GM21423 (cell line): ENCODE measurements at regions not wholly inside any gene's neighbourhood (a gene's known extent, or its start where the extent isn't known, plus 50 kb on each side); places are given as distances from the start of the nearest gene placed in this dataset.

Source experiments
- ATAC-seq: cut with Tn5 transposase; IDR thresholded peaks from one replicate; pipeline ENCODE4 v1.9.1; 2021; ENCODE audit warnings: mild to moderate bottlenecking, moderate library complexity; ENCODE audit not compliant: unreplicated experiment

DNA sequence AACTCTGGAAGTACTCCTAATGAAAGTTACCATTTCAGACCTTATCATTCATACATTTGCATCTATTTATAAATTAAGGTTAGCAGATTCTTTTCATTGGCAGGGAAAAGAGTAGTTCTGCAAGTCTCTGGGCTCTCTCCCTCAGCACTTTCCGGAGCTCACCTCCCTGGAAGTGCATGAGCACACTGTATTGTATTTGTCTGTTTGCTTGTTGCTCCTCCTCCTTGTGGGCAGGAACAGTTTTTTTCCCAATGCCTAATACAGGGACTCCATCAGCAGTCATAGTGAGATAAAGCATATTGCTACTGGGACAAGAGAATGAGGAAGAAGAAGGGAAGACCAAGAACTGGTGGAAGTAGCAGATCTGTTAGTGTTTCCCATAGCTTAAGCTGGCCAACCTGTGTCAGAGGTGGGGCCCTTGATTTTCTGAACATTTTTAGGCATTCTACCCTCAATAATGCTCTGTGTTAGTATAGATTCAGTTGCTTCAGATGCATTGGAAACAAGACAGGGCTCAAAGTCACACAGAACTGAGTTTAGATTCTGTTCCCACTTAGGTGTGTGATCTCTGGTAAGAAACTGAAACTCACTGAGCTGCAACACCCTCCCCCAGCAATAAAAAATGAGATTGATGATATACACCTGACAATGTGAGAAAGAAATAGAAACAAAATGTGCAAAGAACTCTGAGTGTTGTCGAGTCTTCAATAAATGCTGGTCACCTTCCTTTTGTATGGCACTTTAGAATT lies 407.8 kb downstream of the TUSC7 start:
- no peak for ATAC-seq

DNA sequence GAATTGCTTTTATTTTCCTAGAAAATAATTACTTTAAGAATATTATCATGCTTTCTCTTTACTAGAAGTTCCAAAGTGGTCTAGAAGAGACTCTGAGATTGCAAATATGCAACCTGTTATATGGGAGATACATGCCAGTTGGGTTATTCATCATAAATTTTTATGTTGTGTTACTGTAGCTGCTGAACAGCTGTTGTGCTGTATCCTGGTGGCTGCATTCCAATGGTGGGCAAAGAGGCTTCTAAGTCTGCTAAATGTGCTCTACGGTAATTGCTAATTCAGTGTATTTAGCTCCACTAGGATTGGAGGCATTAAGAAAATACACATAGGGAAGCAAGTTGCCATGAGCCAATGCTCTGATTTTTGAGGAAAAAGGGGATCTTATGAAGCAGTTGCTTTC lies 409.0 kb downstream of the TUSC7 start:
- no peak for ATAC-seq

DNA sequence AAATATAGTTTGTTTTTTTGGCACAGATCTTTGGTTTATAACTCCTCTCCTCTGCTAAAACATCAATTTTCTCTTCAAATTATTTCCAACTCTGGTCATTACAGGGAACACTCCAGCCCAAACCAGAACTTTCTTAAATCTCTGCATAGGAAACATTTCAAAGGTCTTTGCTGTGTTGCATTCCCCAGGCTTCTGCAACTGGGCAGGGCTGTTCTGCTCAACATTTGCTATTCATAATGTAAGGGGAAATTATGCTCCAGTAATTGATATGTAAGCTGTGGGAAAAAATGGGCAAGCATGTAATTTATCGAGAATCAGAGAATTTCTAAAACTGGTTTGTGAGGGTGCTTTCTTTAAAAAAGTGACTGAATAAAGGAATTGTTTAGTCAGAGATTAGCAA lies 410.4 kb downstream of the TUSC7 start:
- no peak for ATAC-seq

GRCh38 chr3:117122609-117123008 lies 413.0 kb downstream of the TUSC7 start:
- no peak for ATAC-seq

GRCh38 chr3:117126460-117126859 lies 416.9 kb downstream of the TUSC7 start:
- no peak for ATAC-seq

DNA sequence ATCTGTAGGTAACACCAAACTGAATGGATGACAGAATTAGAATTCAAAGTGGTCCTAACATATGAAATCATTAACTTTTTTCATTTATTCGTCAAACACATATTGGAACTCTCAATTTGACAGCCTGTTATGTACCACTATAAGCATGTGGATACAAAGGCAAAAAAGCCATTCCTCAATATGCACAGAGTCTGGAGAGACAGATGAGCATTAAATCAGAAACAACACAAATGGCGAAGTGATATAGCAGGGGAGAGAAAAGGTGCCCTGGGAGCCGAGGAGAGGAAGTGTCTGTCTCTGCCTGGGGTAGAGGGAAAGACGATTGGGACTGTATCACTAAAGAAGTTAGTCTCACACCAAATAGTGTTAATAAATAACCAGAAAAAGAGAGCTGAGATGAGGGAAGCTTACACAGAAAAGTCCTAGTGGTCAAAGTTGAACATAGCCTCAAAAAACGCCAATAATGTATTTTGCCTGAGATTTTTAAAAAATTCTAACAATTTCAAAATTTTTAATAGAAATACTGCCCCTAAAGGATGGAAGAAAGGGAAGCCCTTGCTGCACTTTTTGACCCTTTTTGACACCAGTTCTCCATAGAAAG lies 417.5 kb downstream of the TUSC7 start:
- ATAC-seq, result no peak

DNA sequence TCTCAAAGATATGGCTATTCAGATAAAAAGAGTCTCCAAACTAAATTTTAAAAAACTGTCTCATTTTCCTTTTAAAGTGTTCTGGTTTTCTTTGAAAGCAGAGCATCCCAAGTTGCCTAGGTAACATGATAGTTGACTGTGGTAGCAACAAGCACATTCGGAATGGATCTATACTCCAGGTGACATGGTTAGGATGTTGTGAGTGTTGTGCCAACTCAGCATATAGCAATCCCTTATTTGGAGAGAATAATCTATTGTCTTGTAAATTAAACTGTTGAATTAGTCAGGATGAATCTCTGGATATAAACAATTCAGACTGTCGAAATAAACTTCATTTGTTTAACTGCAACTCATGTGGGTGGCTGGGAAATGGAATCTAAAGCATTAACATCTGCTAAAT lies 418.6 kb downstream of the TUSC7 start:
- ATAC-seq, result no peak

- ATAC-seq, result no peak
Observed at GRCh38 chr3:117128872-117129271, 419.3 kb downstream of the TUSC7 start.

DNA sequence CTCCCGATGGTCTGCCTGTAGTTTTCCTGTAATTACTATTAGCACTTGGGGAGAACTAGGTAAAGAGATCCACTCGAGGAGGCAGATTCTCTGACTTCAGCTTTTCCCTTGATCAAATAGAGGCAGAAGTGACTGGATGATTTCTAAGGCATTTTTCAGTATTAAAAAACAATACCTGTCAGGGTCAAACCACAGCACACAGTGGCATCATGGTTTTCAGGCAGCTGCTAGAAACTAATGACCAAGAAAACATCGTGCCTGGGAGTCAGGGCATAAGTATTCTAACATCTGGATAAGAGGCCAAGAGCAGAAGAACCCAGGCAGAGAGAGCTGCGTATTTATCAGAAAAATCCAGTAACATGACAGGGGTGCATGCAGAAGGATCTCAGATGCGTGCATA lies 419.9 kb downstream of the TUSC7 start:
- no peak for ATAC-seq

GRCh38 chr3:117130222-117130621 lies 420.6 kb downstream of the TUSC7 start:
- no peak for ATAC-seq

DNA sequence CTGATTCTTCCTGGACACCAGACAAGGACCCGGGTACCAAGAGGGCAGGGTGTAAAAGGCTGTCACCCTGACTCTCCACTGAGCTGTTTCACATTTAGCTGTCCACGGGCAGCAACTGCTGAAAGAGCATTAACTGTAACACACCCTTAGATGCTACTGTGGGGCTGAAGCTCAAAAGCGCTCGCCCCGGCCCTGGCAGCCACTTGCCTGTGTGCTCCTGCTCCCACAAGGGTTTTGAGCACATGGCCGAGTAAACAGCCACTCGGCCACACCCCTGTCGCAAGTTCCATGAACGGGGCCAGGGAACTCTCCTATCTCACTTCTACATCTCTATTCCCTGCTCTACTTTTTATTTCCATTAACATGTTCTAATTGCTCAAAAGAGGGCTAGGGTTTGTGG lies 421.7 kb downstream of the TUSC7 start:
- no peak for ATAC-seq

- no peak for ATAC-seq
Observed at GRCh38 chr3:117133066-117133465, 423.5 kb downstream of the TUSC7 start.

DNA sequence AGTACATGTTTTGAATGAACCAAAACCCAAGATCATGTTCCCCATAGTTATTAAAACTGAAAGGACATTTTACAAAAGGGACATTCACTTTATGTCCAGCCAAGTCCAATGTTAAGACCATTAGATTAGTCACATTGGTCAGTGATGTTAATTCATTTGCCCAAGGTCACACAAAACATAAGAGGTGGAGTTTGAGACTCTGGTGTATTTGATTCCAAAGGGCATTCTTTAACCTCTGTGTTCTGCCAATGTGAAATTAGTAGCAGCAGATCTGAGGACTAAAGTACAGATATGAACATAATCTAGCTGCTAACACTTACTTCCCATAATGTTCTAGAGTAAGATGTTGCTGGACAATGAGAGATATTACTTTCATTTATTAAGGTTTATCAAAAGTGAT lies 425.6 kb downstream of the TUSC7 start:
- no peak for ATAC-seq

GRCh38 chr3:117136003-117136402 lies 426.4 kb downstream of the TUSC7 start:
- no peak for ATAC-seq

- ATAC-seq, result no peak
Observed at GRCh38 chr3:117137065-117137464, 427.5 kb downstream of the TUSC7 start.

DNA sequence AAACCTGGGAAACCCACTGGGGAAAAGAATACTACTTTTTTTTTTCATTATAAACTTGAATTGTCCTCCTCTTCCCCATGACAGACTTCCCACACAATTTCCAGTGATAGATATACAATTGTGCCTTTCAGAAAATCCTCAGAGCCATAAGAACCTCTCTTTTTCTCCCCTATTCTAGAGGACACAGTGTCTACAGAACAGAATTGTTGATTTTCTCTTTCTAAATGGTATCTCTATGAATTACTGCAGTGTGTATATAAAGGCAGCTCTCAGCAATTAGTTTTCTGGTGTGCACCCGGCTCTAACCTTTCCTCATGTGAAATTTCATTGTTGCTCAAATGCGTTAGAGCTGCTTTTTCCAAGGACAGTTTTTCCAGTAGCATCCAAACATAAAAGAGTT lies 430.1 kb downstream of the TUSC7 start:
- ATAC-seq, result no peak

DNA sequence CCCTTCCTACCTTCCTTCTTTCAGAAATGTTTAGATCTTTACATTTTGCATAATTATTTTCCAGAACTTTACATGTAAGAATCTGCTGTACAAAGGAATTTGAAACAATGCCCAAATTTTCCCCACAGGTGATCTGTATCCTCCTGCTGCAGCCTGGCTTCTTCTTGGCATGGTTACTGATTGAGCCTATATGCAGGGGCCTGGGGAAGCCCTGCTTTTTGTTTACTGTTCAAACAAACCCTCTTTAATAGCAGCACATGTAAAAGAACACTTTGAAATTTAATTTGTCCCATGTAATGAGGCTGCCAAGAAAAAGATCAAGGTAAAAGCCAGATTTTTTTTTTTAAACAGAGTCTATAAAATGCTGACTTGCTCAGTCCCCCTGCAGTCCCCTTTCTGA lies 432.2 kb downstream of the TUSC7 start:
- no peak for ATAC-seq

DNA sequence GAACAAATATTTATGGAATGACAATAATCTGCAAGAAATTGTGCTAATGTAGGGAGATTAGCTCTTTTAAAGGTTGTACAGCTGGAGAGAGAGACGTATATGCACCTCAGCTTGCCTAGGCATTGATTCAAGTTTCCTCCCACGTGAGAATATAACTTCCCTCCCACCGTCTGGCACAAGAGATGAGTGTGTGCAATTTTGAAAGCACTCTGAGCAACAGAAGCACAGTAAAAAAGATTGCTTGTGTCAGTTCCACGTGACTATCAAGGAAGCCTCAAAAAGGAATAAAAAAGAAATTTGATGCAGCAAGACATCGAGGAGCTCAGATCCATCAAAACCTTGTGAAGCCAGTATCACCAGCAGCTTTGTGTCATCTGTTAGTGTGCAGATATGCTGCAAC lies 435.3 kb downstream of the TUSC7 start:
- ATAC-seq, result no peak

DNA sequence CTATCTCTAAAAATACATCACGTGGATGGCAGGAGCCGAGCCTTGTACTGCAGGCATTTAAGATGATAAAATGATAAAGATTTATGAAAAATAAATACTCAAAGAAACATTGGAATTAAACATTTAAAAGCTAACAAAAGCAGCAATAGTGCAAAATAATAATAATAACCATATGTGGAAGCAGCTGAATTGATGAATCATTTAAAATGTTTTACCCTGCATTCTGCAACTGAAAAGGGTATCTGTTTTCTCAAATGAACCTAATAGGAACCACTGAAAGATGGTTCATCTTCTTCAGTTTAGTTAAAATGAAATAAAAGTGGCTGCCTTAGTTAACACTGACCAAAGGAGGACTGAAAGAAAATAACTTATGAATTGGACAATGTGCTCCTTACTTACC lies 436.1 kb downstream of the TUSC7 start:
- no peak for ATAC-seq

DNA sequence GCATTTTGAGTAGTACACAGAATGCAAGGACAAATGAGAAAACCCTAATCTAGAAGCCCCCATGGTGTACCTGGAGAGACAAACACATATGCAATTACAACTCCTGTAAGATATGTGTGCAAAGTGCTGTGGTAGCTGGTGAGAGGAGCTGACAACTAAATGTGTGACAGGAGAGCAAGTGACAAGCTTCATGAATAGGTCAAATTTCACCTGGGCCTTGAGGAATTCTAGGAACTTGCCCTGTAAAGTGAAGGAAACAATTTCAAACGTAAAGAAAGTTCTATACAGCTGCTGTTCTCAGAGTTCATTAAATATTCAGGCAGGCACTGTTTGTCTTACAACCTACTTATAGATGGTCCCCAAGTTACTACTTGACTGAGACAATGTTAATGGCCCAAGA lies 437.0 kb downstream of the TUSC7 start:
- ATAC-seq, result no peak

DNA sequence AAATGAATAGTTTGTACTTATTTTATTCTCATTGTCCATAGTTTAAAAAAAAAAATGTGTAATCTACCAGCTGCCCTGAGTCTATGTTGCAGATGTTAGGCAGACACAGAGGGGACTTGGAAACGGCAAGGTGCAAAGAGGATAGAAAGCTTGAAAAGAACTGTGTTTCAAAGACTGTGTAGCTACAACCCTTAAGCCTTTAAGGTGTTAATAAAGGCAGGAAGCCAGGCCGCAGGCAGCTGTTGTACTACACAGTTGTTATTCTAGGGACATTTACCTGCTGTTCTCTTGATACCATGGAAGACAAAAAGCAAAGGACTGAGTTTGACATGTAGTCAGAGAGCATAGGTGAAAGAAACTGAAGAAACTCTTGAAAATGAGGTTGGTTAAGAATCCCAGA lies 440.0 kb downstream of the TUSC7 start:
- no peak for ATAC-seq

- ATAC-seq, result no peak
Observed at GRCh38 chr3:117150628-117151027, 441.0 kb downstream of the TUSC7 start.

DNA sequence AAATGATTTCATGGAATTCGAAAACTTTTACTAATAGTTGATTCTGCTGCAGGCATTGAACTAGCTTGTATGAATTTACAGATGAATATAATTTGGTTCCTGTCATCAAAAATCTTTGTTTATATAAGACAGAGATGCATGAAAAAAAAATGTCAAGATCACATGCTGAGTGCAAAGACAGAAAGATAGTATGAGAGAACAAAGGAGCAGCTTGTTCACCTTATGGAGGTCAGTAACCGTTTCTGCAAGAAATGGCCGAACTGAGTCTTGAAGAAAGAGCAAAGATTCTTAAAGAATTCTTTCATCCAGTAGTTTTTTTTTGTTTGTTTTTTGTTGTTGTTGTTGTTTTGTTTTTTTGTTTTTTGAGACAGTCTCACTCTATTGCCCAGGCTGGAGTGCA lies 450.6 kb downstream of the TUSC7 start:
- ATAC-seq, result no peak
